HCT116 (cell line): ENCODE measurements at regions not wholly inside any gene's neighbourhood (a gene's known extent, or its start where the extent isn't known, plus 50 kb on each side); places are given as distances from the start of the nearest gene placed in this dataset.

Source experiments
- EZH2 ChIP-seq: fragments of 200-600 bp; sonication (generic); IDR thresholded peaks from 2 replicates; pipeline ENCODE4 v1.6.1; 2017; ENCODE audit warnings: antibody characterized with exemption, mixed run types
- EZH2phosphoT487 ChIP-seq: fragments of 200-600 bp; IDR thresholded peaks from 2 replicates; pipeline ENCODE4 v1.6.1; 2018; ENCODE audit warnings: antibody characterized with exemption, borderline replicate concordance
- POLR2A ChIP-seq: IDR thresholded peaks from 2 replicates; pipeline ENCODE4 v1.7.0; 2011; ENCODE audit warnings: borderline replicate concordance; ENCODE audit not compliant: insufficient read depth, insufficient read length; ENCODE audit errors: extremely low read depth
- POLR2AphosphoS5 ChIP-seq: IDR thresholded peaks from 2 replicates; pipeline ENCODE4 v1.6.1; 2011; ENCODE audit warnings: mild to moderate bottlenecking, low read depth, low read length, moderate library complexity
- SIN3A ChIP-seq: IDR thresholded peaks from 2 replicates; pipeline ENCODE4 v1.6.1; 2012; ENCODE audit warnings: low read depth
- TF ChIP-seq, protein P1 (sequence below), 3 experiments: fragments of 200-600 bp in 1 of 3; sonication (generic) in 1 of 3; IDR thresholded peaks in 2 of 3; conservative IDR thresholded peaks in 1 of 3; 2 replicates each; pipeline ENCODE4 v1.5.1; 2012 to 2017; ENCODE audit warnings: low read depth in 2 of 3, low read length in 2 of 3, antibody characterized with exemption in 1 of 3, borderline replicate concordance in 1 of 3, control low read depth in 1 of 3, mild to moderate bottlenecking in 1 of 3, mixed read lengths in 1 of 3, mixed run types in 1 of 3, moderate library complexity in 1 of 3; ENCODE audit not compliant: insufficient read depth in 1 of 3
- TF ChIP-seq, protein P2 (sequence below): IDR thresholded peaks from 2 replicates; pipeline ENCODE4 v1.6.1; 2012; ENCODE audit warnings: low read depth
- TF ChIP-seq, protein P3 (sequence below): IDR thresholded peaks from 2 replicates; pipeline ENCODE4 v1.6.1; 2012

DNA sequence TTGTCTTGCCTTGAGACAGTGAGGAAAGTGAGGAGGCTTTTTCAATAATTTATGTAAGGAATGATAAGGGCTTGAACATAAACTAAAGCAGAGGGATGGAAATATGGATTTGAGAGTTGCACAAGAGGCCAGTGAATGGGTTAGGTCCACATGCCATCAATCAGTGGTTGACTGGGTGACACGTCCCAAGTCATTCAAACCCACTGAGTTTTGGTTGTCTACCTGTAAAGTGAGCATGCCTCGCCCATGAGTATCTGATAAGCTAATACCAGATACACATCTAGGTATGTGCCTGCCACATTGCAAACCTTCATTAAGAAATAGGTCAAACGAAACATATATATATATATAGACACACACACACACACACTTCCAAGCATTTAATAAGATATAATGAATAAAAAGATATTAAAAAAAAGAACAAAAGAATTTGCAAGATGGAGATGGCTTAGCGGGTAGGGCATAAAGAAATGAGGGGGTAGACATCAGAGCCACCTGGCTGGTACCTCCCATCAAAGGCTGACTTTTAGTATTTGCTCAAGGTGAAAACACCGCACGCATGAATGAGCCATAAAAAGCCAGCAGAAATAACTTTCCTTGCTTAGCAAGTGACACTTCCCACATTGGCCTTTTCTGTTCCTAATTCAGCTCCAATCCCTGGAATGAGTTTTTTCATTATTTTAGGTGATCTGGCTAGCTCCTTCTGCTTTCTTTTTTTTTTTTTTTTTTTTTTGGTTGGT, 109.1 kb upstream of the GGTLC1 start:
- TF ChIP-seq, protein P1, sequence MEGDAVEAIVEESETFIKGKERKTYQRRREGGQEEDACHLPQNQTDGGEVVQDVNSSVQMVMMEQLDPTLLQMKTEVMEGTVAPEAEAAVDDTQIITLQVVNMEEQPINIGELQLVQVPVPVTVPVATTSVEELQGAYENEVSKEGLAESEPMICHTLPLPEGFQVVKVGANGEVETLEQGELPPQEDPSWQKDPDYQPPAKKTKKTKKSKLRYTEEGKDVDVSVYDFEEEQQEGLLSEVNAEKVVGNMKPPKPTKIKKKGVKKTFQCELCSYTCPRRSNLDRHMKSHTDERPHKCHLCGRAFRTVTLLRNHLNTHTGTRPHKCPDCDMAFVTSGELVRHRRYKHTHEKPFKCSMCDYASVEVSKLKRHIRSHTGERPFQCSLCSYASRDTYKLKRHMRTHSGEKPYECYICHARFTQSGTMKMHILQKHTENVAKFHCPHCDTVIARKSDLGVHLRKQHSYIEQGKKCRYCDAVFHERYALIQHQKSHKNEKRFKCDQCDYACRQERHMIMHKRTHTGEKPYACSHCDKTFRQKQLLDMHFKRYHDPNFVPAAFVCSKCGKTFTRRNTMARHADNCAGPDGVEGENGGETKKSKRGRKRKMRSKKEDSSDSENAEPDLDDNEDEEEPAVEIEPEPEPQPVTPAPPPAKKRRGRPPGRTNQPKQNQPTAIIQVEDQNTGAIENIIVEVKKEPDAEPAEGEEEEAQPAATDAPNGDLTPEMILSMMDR (IDR thresholded peaks at IDR 0.05 in 2 of 3, conservative IDR thresholded peaks at IDR 0.05 in 1 of 3; ENCODE audit: borderline replicate concordance in 1 of 3, insufficient read depth in 1 of 3, low read depth in 2 of 3, low read length in 2 of 3) = no peak
- TF ChIP-seq POLR2AphosphoS5 (no peak), POLR2A (no peak), SIN3A (no peak), EZH2 (no peak), EZH2phosphoT487 (no peak)
- TF ChIP-seq, protein P2, sequence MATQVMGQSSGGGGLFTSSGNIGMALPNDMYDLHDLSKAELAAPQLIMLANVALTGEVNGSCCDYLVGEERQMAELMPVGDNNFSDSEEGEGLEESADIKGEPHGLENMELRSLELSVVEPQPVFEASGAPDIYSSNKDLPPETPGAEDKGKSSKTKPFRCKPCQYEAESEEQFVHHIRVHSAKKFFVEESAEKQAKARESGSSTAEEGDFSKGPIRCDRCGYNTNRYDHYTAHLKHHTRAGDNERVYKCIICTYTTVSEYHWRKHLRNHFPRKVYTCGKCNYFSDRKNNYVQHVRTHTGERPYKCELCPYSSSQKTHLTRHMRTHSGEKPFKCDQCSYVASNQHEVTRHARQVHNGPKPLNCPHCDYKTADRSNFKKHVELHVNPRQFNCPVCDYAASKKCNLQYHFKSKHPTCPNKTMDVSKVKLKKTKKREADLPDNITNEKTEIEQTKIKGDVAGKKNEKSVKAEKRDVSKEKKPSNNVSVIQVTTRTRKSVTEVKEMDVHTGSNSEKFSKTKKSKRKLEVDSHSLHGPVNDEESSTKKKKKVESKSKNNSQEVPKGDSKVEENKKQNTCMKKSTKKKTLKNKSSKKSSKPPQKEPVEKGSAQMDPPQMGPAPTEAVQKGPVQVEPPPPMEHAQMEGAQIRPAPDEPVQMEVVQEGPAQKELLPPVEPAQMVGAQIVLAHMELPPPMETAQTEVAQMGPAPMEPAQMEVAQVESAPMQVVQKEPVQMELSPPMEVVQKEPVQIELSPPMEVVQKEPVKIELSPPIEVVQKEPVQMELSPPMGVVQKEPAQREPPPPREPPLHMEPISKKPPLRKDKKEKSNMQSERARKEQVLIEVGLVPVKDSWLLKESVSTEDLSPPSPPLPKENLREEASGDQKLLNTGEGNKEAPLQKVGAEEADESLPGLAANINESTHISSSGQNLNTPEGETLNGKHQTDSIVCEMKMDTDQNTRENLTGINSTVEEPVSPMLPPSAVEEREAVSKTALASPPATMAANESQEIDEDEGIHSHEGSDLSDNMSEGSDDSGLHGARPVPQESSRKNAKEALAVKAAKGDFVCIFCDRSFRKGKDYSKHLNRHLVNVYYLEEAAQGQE = no peak
- TF ChIP-seq, protein P3, sequence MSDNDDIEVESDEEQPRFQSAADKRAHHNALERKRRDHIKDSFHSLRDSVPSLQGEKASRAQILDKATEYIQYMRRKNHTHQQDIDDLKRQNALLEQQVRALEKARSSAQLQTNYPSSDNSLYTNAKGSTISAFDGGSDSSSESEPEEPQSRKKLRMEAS = no peak
